ENCODE measurements at regions not wholly inside any gene's neighbourhood (a gene's known extent, or its start where the extent isn't known, plus 50 kb on each side); places are given as distances from the start of the nearest gene placed in this dataset.

GRCh38 chr10:117647306-117647705, 104.8 kb downstream of the EMX2 start (continued):
- TF ChIP-seq CHD7 (IDR thresholded peaks at IDR 0.05; ENCODE audit: insufficient replicate concordance, low read length) (no peak), CTBP2 (IDR thresholded peaks at IDR 0.05; ENCODE audit: borderline replicate concordance, insufficient read depth, insufficient read length, low read length) (no peak), ZNF274 (IDR thresholded peaks at IDR 0.05; ENCODE audit: borderline replicate concordance, extremely low read depth, low read length) (no peak), SP4 (IDR thresholded peaks at IDR 0.05; ENCODE audit: low read length) (no peak)

All from H1 (cell line).